Right ventricle myocardium superior (tissue), 1 donor: ENCODE measurements at regions not wholly inside any gene's neighbourhood (a gene's known extent, or its start where the extent isn't known, plus 50 kb on each side); places are given as distances from the start of the nearest gene placed in this dataset.
"Not testable (repeated sequence)": the region's sequence is repeated elsewhere in the genome, so short reads cannot be mapped to it uniquely, and the experiment has no call there.

Experiments used
- ATAC-seq: fragments of 200-7000 bp; cut with Tn5 transposase; one replicate; pipeline ENCODE4 v1.9.1; 2020; ENCODE audit warnings: mild to moderate bottlenecking; ENCODE audit not compliant: poor library complexity
- DNase-seq: peaks from one replicate; pipeline ENCODE4 v3.0.0-alpha.2; 2020
- intact Hi-C: fragments of 100-400 bp; cut with DNase I; formaldehyde crosslinking; loops from one replicate; pipeline ENCODE4 v1.11.2; 2022
- donor health status: DM: no; HTN: yes; CAD: no; lungs with severe emphysema.

DNA sequence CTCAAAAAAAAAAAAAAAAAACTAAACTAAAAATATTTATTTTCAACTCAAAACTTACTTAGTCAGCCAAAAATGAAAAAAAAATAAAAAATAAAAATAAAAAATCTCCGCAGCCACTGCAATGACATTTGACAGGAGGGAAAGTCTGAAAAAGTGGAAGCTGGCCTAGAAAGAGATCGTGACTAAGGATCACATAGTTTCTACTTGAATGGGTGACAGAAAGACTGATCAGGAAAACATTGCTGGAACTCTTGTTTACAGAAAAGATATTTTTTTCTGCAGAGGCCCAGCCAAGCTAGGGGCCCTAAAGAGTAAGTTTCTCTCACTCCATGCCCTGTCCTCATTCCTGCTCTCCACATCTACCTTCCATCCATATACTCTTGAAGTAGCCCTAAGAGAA is 92.8 kb upstream of the KCND2 start:
- intact Hi-C loops, result no loop called here
- ATAC-seq (no peak), DNase-seq (no peak)

DNA sequence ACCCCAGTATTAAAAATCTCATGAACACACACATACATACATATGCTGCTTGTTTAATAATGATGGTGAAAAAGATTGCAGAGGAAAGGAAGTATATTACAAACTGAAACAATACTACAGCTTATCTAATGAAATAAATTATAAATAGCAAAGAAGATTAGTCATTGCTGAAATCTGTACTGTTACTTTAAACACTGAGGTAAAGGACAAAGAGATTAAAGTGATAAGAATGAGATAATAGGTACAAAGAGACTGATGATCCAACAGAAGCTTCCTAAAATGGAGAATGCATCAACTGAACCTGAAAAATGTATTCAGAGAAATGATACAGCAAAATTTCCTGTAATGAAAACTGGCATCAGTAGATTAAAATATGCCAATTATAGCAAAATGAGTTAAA is 91.5 kb upstream of the KCND2 start:
- no peak for ATAC-seq
- no peak for DNase-seq
- intact Hi-C loops, result no loop called here

DNA sequence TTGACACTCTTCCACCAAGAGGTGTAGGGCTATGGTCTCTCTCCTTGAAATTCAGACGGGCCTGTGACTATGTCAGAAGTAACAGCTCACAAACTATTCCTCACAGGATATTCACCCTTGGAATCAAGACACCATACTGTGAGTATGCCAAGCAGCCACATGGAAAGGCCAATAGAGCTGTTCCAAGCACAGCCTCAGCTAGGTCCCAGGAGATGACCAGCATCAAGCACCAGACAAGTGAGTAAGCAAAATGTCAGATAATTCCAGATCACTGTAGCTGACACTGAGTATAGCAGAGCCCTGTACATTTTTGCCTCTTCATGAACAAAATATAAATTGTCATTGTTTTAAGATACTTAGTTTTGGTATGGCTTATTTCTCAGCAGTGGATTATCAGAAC is 88.1 kb upstream of the KCND2 start:
- intact Hi-C loops, result no loop called here
- peak; percentile 88 for ATAC-seq
- DNase-seq, result no peak

DNA sequence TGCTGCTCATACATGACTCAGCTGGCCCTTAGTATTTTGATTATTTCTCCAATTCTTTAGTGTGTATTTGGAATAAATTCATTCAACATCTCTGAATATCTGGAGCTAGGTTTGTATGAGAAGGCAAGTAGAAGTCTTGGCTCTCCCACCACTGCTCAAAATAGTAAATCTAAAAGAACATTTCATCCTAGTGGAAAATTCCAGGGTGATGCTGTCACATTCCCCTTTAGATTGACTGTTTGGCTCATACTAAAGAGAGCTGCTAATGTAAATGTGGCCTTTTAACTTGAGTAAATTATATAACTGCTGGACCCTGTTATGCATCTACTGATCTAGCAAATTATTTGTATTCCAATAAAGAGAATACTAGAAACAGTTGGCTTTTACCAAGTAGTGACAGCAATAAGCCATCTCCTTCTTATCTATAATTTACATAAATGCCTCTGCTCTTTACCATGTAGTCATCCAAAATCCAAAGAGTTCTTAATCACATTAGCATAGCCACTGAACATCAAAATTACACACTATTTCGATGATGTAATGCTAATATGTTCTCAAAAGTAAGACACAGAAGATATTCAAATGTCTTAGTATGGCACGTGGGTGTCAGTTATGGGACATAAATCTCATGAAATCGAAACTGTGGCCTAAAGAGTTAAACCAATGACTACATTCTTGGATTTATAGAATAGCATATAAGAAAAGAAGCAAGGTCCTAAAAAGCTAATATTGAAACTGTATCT is 86.9 kb upstream of the KCND2 start:
- ATAC-seq (peak; percentile 51), DNase-seq (no peak)
- intact Hi-C loops, result no loop called here

DNA sequence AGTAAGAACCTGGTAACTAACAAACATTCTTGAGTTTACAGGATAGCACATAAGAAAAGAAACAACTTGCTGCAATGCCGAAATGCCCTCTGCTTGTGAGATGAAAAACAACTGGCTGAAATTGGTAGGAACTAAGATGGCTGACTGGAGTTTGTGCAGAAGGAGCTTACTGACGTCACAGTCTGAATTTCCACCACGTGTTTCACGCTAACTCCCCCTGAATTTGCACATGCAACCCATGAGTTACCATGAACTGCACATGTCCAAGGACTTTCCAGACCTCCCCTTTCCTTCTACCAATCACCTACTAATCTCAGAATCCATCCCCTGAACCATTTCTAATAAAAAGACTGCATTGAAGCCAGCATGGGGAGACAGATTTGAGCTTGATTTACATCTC is 86.3 kb upstream of the KCND2 start:
- ATAC-seq (no peak), DNase-seq (no peak)
- intact Hi-C loops, result no loop called here

DNA sequence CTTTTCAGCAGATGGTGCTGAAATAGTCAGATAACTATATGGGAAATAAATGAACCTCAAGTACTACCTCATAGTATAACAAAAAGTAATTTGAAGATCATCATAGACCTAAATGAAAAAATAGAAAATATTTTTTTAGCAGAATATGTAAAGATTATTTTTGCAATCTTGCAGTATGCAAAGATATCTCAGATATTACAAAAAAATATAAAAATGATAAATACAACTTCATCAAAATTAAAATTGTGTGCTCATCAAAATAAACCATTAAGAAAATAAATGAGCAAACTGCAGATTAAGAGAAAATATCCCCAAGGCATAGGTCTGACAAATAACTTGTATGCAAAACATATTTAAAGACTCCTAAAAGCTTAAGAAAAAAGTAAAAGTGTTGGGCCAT is 83.4 kb upstream of the KCND2 start:
- ATAC-seq (no peak), DNase-seq (no peak)
- intact Hi-C loops, result no loop called here

DNA sequence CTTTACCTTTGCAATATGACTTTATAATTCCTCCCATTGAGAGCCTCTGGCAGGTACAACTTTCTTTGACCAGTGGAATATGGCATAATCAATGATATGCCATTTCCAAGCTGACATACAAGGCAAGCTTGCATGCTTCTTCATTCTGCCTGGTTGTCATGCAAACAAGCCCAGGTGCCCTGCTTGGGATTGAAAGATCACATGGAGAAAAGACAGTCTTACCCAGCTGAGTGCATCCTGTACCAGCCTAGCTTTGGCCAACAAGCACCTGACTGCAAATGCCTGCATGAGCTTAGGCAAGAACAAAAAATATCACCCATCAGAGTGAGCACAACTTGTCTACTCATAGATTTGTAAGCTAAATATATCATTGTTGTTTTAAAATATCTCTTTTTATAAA is 82.9 kb upstream of the KCND2 start:
- intact Hi-C loops, result no loop called here
- ATAC-seq, result no peak
- no peak for DNase-seq

DNA sequence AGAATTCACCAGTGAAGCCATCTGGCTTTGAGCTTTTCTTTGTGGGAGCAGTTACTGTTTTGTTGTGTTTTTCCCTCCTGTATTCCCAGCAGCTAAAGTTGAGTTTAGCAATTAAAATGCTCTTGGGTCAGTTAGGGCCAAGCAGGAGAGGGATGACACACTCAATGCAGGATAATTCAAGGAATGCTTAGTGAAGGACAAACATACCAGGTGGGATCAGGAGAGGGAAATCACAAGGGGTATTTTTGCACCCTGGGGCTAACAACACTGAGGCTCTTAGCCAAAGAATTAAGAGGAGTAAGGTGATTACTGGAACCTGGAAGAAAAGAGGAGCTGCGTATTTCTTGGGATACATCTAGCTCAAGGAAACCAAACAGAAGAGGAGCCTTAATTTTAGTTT is 82.4 kb upstream of the KCND2 start:
- DNase-seq, result no peak
- intact Hi-C loops, result no loop called here
- ATAC-seq, result no peak

DNA sequence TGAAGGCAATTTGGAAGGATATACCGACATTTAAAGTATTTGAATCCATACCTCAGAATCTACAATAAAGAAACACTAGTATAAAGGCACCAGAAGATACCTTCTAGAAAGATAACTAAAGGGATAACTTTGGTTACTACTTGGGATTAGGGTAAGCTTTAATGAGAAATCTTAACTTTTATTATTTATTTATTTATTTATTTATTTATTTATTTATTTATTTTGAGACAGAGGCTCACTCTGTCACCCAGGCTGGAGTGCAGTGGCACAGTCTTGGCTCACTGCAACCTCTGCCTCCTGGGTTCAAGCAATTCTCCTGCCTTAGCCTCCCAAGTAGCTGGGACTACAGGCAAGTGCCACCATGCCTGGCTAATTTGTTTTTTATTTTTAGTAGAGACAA is 81.6 kb upstream of the KCND2 start:
- DNase-seq, ATAC-seq, intact Hi-C loops: not testable (repeated sequence)

DNA sequence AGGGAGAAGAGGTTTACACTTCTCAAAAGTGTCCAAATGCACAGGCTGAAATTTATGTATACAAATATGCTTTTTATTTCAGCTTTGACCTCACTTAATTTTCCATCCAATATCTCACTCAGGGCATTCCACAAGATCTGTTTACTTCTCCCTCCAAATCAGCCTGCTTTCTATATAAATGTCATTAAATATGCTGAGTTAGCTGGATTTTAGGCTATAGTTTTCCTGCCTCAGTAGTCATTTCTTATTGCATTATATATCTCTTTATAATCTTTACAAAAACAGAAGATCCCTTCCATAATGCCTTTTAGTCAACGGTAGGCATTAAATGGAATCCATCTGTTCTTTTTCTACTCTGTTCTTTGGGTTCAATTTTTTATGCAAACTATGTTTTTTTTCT is 71.7 kb upstream of the KCND2 start:
- intact Hi-C loops, result no loop called here
- ATAC-seq (no peak), DNase-seq (no peak)

DNA sequence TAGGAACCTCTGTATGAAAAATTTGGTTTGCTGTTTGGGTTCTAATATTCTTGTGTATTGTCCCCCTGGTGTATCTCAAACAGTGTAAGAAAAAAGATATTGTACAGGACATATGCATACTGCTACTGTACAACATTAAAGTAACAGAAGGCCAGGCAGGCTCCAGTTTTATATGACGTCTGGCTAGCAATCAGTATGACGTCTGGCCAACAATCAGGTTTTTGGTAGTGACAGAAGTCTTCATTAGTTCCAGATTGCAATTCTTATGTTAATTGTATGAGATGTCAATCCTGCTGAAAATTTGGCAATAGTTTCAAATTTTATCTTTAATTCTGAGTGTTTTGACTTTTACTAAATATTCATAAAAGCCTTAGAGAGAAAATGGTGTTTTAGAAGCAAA is 67.9 kb upstream of the KCND2 start:
- intact Hi-C loops, result no loop called here
- ATAC-seq, result no peak
- no peak for DNase-seq

DNA sequence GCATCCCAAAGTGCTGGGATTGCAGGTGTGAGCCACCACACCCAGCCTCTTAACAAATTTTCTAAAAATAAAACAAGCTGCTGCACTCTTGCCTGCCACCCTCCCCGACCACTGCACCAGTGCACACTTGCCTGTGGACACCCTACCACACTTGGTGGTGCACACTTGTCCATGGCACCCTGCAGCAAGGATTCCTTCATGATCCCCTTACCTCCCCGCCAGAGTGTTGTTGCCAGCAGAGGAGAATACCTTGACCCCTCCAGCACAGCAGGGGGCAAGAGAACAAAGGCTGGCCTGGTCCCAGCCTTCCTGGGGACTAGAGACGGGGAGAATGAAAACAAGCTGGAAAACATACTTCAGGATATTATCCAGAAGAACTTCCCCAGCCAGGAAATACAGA is 65.9 kb upstream of the KCND2 start:
- no peak for ATAC-seq
- DNase-seq, result no peak
- intact Hi-C loops, result no loop called here

DNA sequence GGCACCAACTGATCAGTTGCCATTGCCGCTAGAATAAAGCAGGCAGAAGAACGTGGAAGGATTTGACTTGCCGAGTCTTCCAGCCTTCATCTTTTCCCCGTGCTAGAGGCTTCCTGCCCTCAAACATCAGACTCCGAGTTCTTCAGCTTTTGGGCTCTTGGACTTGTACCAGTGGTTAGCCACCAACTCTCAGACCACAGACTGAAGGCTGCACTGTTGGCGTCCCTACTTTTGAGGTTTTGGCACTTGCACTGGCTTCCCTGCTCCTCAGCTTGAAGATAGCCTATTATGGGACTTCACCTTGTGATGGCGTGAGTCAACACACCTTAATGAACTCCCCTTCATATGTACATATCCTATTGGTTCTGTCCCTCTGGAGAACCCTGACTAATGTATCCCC is 57.3 kb upstream of the KCND2 start:
- intact Hi-C loops, result no loop called here

DNA sequence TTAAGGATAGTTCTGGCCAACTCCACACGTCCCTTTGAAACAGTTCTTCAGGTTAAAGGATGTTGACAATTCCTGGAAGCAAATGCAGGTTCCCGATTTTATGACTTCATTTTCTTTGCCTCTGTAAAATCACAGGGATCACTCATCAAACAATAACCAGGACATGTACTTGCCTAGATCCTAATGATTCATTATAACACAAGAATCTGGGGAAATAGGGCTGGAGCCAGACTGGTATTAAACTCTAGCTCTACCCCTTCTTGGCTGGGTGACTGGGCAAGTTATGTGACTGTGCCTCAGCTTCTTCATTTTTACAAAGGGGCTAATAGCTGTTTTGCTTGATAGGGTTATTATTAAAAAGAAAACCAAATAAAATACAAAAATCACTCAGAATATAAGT is 56.0 kb upstream of the KCND2 start:
- intact Hi-C loops, result no loop called here
- DNase-seq (no peak), ATAC-seq (no peak)

More for the DNA sequence above, 57.3 kb upstream of the KCND2 start:
- no peak for ATAC-seq
- no peak for DNase-seq

DNA sequence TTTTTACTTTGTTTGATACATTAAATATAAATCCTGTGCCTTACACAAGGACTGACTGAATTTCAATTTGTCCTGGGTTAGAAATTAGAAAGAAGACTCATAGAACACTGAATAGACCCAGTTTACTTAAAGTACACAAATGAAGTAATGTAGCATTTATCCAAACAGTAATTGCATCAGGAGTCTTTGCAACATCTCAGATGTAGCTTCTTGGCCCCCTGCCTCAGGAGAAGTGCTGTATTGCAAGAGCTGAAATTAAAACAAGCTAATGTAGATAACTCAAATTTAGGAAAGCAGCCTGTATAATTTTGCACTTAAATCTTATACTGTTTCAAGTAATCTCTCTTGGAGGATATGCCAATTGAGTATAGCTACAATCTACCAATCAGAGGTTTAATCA is 54.3 kb upstream of the KCND2 start:
- ATAC-seq (no peak), DNase-seq (no peak)
- intact Hi-C loops, result no loop called here

DNA sequence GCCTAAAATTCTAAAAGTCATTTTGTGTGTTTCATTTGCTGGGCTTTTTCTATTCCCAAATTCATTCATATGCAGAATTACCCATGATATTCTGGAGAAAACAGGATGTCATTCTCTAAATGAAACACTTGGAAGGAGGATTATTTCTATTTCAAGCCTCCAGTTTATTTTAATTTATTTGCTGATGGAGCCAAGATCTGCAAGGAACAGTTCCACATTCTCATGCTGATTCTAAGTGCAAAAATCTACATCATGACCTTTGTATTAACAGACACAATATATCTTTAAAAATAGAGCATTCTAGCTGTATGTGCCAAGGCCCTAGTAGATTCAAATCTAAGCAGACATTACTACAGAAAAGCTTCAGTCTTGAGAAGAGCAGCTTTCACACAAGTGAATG is 51.3 kb upstream of the KCND2 start:
- no peak for ATAC-seq
- intact Hi-C loops, result no loop called here

More for the DNA sequence above, 51.3 kb upstream of the KCND2 start:
- no peak for DNase-seq
